Testis (tissue), 2 donors: ENCODE measurements at regions not wholly inside any gene's neighbourhood (a gene's known extent, or its start where the extent isn't known, plus 50 kb on each side); places are given as distances from the start of the nearest gene placed in this dataset.

Source experiments
- POLR2A ChIP-seq: fragments of 450-650 bp; IDR thresholded peaks from one replicate; pipeline ENCODE4 v1.6.1; 2017; ENCODE audit warnings: antibody characterized with exemption, mild to moderate bottlenecking, moderate library complexity
- TF ChIP-seq, protein P1 (sequence below), 3 experiments: fragments of 450-650 bp in 2 of 3; fragments of 200-600 bp in 1 of 3; sonication (generic) in 1 of 3; IDR thresholded peaks; one replicate each; pipeline ENCODE4 v1.5.1; 2016 to 2019; ENCODE audit warnings: antibody characterized with exemption in 3 of 3, mild to moderate bottlenecking in 2 of 3, moderate library complexity in 1 of 3

DNA sequence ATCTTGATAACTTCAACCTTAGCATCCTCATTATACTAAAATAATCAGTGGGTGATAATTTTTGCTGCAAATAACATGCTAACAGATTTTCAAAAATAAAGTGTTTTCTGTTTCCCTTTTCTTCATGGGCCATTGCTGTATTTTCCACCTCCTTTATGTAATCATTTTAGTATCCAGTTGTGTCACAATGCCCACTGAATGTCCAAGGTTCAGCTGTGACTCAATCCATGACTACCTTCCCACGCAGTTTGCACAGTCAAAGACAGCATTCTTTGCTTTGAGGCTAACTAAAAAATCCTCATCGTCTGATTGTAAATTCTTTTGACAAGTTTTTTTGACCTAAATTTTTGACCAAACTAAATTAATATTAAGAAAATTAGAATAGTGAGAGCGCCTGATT, 474.1 kb downstream of the FLRT2 start:
- TF ChIP-seq, protein P1, sequence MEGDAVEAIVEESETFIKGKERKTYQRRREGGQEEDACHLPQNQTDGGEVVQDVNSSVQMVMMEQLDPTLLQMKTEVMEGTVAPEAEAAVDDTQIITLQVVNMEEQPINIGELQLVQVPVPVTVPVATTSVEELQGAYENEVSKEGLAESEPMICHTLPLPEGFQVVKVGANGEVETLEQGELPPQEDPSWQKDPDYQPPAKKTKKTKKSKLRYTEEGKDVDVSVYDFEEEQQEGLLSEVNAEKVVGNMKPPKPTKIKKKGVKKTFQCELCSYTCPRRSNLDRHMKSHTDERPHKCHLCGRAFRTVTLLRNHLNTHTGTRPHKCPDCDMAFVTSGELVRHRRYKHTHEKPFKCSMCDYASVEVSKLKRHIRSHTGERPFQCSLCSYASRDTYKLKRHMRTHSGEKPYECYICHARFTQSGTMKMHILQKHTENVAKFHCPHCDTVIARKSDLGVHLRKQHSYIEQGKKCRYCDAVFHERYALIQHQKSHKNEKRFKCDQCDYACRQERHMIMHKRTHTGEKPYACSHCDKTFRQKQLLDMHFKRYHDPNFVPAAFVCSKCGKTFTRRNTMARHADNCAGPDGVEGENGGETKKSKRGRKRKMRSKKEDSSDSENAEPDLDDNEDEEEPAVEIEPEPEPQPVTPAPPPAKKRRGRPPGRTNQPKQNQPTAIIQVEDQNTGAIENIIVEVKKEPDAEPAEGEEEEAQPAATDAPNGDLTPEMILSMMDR (IDR thresholded peaks at IDR 0.05) = no peak
- no peak for TF ChIP-seq POLR2A
